Activated CD4-positive, alpha-beta T cell treated with anti-CD3 and anti-CD28 coated beads for 36 hours (primary cell): ENCODE measurements at regions not wholly inside any gene's neighbourhood (a gene's known extent, or its start where the extent isn't known, plus 50 kb on each side); places are given as distances from the start of the nearest gene placed in this dataset.
"Not testable (repeated sequence)": the region's sequence is repeated elsewhere in the genome, so short reads cannot be mapped to it uniquely, and the experiment has no call there.

Experiments used
- ATAC-seq: fragments of 200-7000 bp; cut with Tn5 transposase; one replicate; pipeline ENCODE4 v1.10.0; 2021; ENCODE audit warnings: mild to moderate bottlenecking, moderate library complexity
- CTCF ChIA-PET: fragments of 350-600 bp; sonication (Branson Sonifier 250); formaldehyde crosslinking; loops from one replicate; lab custom pipeline; 2021; ENCODE audit warnings: antibody characterized with exemption; lab: Charles Lee
- POLR2A ChIA-PET: fragments of 350-600 bp; sonication (Branson Sonifier 250); formaldehyde crosslinking; loops from one replicate; lab custom pipeline; 2021; ENCODE audit warnings: antibody characterized with exemption, inconsistent platforms; lab: Charles Lee
- DNase-seq: peaks from one replicate; pipeline ENCODE4 v3.0.0-alpha.2; 2020
- H3K27ac Mint-ChIP-seq: one replicate; pipeline ENCODE4 v1.8.0; 2021; ENCODE audit warnings: mixed read lengths
- H3K27me3 Mint-ChIP-seq: one replicate; pipeline ENCODE4 v1.8.0; 2021; ENCODE audit warnings: mixed read lengths
- H3K36me3 Mint-ChIP-seq: one replicate; pipeline ENCODE4 v1.8.0; 2021; ENCODE audit warnings: low read depth, mixed read lengths
- H3K4me1 Mint-ChIP-seq: one replicate; pipeline ENCODE4 v1.8.0; 2021; ENCODE audit warnings: mixed read lengths
- H3K4me3 Mint-ChIP-seq: one replicate; pipeline ENCODE4 v1.8.0; 2021; ENCODE audit warnings: mild to moderate bottlenecking, moderate library complexity, mixed read lengths
- H3K9me3 Mint-ChIP-seq: one replicate; pipeline ENCODE4 v1.8.0; 2021; ENCODE audit warnings: low read depth, mixed read lengths
- intact Hi-C, 2 experiments: fragments of 100-400 bp; cut with DNase I in 1 of 2; cut with micrococcal nuclease in 1 of 2; formaldehyde crosslinking; loops; one replicate each; pipeline versions ENCODE4 v1.14.2 to v1.15.1; 2022 to 2024; cut with DNase I, micrococcal nuclease

DNA sequence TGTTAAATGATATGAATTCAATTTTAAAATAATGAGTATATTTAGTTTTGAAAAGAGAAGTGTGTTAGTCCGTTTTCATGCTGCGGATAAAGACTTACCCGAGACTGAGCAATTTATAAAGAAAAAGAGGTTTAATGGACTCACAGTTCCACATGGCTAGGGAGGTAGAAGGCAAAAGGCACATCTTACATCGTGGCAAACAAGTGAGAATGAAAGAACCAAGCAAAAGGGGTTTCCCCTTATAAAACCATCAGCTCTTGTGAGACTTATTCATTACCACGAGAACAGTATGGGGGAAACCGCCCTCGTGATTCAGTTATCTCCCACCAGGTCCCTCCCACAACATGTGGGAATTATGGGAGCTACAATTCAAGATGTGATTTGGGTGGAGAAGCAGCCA, 51.8 kb upstream of the OSMR start:
- H3K4me1 Mint-ChIP-seq, H3K4me3 Mint-ChIP-seq, H3K36me3 Mint-ChIP-seq, H3K27ac Mint-ChIP-seq, CTCF ChIA-PET, intact Hi-C loops, POLR2A ChIA-PET, H3K9me3 Mint-ChIP-seq, DNase-seq: not testable (repeated sequence)
- H3K27me3 Mint-ChIP-seq, result peaks cover 22% of the 10 kb centered on the region
- ATAC-seq, result peak; percentile 39

DNA sequence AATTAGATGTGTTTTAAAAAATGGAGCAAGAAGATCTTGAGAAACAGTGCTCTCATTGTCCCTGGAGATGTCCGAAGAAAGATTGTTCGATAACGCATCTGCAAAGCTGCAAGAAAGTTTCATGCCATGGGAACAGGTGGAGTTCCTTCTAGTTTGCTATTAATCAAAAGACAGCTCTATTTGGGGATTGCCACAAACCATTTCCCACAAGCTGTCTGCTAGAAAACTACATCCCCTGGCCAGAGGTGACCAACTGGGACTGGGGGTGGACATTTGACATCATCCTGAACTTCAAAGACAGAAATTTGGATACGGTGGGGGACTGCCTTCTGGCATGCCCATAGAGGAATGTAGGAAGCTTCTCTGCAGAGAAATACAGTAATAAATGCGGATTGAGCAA, 50.8 kb upstream of the OSMR start:
- Mint-ChIP-seq H3K27ac (no peak overlapping the region), H3K36me3 (no peaks in the 10 kb centered on the region), H3K4me1 (peaks cover 5% of the 10 kb centered on the region), H3K27me3 (peaks cover 26% of the 10 kb centered on the region), H3K4me3 (no peak overlapping the region), H3K9me3 (no peaks in the 10 kb centered on the region)
- ATAC-seq, result no peak
- intact Hi-C loops, result no loop called here
- DNase-seq, result no peak
- POLR2A ChIA-PET, result no interaction called here
- CTCF ChIA-PET, result no interaction called here

DNA sequence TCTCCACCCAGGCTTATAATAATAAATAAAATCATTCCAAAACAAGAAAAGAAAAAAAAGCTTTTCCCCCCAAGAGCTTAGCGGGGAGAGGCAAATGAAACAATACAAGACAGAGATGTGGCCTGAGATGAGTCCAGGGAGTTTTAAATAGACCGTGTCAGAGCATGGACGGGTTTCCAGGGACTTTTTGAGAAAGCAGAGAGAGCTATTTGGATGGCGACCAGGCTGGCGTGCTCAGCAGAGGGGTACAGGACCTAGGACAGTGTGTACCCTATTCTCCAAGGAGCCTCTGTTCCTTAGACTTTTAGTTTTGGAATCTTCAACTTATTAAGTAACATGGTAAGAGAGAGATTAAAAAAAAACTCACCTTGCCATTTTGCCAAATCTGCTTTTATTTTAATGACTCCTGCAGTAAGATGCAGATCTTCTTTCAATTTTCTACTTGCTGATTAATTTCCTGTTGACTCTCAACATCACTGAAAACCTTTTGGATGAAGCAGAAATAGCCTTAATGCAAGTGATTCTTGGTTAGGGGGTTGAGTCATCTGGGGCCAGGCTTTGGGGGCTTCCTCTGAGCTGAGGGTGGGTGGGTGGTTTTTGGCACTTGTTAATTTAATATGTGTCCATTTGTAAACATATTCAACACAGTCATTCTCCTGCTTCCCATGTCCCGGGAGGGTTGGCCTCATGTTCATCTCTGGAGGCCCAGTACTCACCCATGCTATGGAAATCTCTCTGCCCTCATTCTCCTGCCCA, 49.6 kb upstream of the OSMR start:
- H3K4me1 Mint-ChIP-seq, result peaks cover 5% of the 10 kb centered on the region
- H3K4me3 Mint-ChIP-seq, result no peak overlapping the region
- H3K36me3 Mint-ChIP-seq, result no peaks in the 10 kb centered on the region
- ATAC-seq, result no peak
- intact Hi-C loops, result no loop called here
- H3K27me3 Mint-ChIP-seq, result peaks cover 19% of the 10 kb centered on the region
- H3K27ac Mint-ChIP-seq, result no peak overlapping the region
- H3K9me3 Mint-ChIP-seq, result no peaks in the 10 kb centered on the region
- CTCF ChIA-PET, result interaction anchor here (0.6 to 1.3 kb wide), 4 partner anchors 14 to 376 kb away, joined by 3 to 5 read pairs (median 4); no protein-coding TSS in a partner anchor
- DNase-seq, result no peak
- POLR2A ChIA-PET, result interaction anchor here (0.5 kb wide), 1 partner anchor 53 kb away, joined by 3 read pairs; no protein-coding TSS in a partner anchor
